Small intestine (tissue), 7 donors: ENCODE measurements at regions not wholly inside any gene's neighbourhood (a gene's known extent, or its start where the extent isn't known, plus 50 kb on each side); places are given as distances from the start of the nearest gene placed in this dataset.

Experiments
- DNase-seq, 2 donors: peaks; one replicate each; pipeline versions ENCODE4 v3.0.0 to v3.0.0-alpha.2; 2013
- FAIRE-seq: peaks from 2 replicates; lab custom pipeline; 2012; peaks lifted over from hg19 to GRCh38; lab: Jason Lieb, UNC
- H3K27ac ChIP-seq, 3 donors: one replicate each; pipeline ENCODE4 v1.5.1; 2013; ENCODE audit warnings: low read length in 2 of 3, mild to moderate bottlenecking in 2 of 3, control low read depth in 1 of 3, inconsistent platforms in 1 of 3, low read depth in 1 of 3, moderate library complexity in 1 of 3
- H3K27me3 ChIP-seq, 3 donors: one replicate each; pipeline ENCODE4 v1.6.1; 2013; ENCODE audit warnings: low read length in 3 of 3, inconsistent platforms in 1 of 3; ENCODE audit not compliant: control insufficient read depth in 3 of 3, insufficient read depth in 3 of 3
- H3K36me3 ChIP-seq, 3 donors: one replicate each; pipeline ENCODE4 v1.6.1; 2013; ENCODE audit warnings: low read length in 3 of 3, inconsistent platforms in 1 of 3, low read depth in 1 of 3, mild to moderate bottlenecking in 1 of 3, moderate library complexity in 1 of 3; ENCODE audit not compliant: control insufficient read depth in 3 of 3, insufficient read depth in 2 of 3
- H3K4me1 ChIP-seq, 3 donors: one replicate each; pipeline ENCODE4 v1.6.1; 2013; ENCODE audit warnings: low read length in 2 of 3, inconsistent platforms in 1 of 3, low read depth in 1 of 3, mild to moderate bottlenecking in 1 of 3, moderate library complexity in 1 of 3; ENCODE audit not compliant: control insufficient read depth in 3 of 3, insufficient read depth in 2 of 3
- H3K4me3 ChIP-seq, 3 donors: one replicate each; pipeline ENCODE4 v1.5.1; 2013; ENCODE audit warnings: low read length in 3 of 3, control low read depth in 1 of 3, inconsistent platforms in 1 of 3, low read depth in 1 of 3, mild to moderate bottlenecking in 1 of 3, moderate library complexity in 1 of 3
- H3K9me3 ChIP-seq, 2 donors: one replicate each; pipeline ENCODE4 v1.6.1; 2013; ENCODE audit warnings: low read depth in 1 of 2, low read length in 1 of 2; ENCODE audit not compliant: control insufficient read depth in 2 of 2, insufficient read depth in 1 of 2
- WGBS, 3 donors: extraction: QIAGEN DNeasy Blood & Tissue Kit; methylation state at CpG; one replicate each; pipeline ENCODE4 v1.1.7; 2013; 5-methylcytosine and 5-hydroxymethylcytosine counted together
- donor health status: healthy with polysubstance abuse.
- donor health status: control.
- donor health status: control.
- donor health status: Bipolar disorder and iron deficiency.
- donor health status: healthy.

DNA sequence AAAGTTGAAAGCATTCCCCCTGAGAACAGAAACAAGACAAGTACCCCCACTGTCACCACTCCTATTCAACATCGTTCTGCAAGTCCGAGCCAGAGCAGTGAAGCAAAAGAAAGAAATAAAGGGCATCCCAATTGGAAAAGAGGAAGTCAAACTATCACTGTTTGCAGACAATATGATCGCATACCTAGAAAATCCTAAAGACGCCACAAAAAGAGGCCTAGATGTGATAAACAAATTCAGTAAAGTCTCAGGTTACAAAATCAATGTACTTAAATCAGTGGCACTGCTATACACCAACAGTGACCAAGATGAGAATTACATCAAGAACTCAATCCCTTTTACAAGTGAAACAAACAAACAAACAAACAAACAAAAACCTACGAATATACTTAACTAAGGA, 87.7 kb upstream of the COCH start:
- H3K27ac ChIP-seq, result no peak overlapping the region
- FAIRE-seq, result no peak
- H3K27me3 ChIP-seq, result no peaks in the 10 kb centered on the region
- no peak for DNase-seq
- 80 to 87% (median 81%) methylated on average over 5 of the region's 5 CpGs for WGBS, 3 donors
- H3K4me1 ChIP-seq, result no peaks in the 10 kb centered on the region
- H3K9me3 ChIP-seq, result no peaks in the 10 kb centered on the region
- H3K36me3 ChIP-seq, result no peaks in the 10 kb centered on the region
- H3K4me3 ChIP-seq, result no peak overlapping the region

GRCh38 chr14:30790827-30791226, 83.5 kb upstream of the COCH start:
- FAIRE-seq (no peak), DNase-seq (no peak)
- WGBS, 3 donors, result 79 to 91% (median 80%) methylated on average over 3 of the region's 3 CpGs

GRCh38 chr14:30791522-30792351, 82.6 kb upstream of the COCH start:
- no peaks in the 10 kb centered on the region for H3K9me3 ChIP-seq
- no peak overlapping the region for H3K4me3 ChIP-seq
- WGBS, 3 donors, result 59 to 73% (median 61%) methylated on average over 9 to 10 of the region's 10 CpGs
- H3K27ac ChIP-seq, result no peak overlapping the region
- FAIRE-seq (no peak), DNase-seq (no peak)
- H3K36me3 ChIP-seq, result no peaks in the 10 kb centered on the region
- H3K4me1 ChIP-seq, result no peaks in the 10 kb centered on the region
- no peaks in the 10 kb centered on the region for H3K27me3 ChIP-seq

More at GRCh38 chr14:30790827-30791226, 83.5 kb upstream of the COCH start:
- Histone ChIP-seq H3K9me3 (no peaks in the 10 kb centered on the region), H3K4me1 (no peaks in the 10 kb centered on the region), H3K27ac (no peak overlapping the region), H3K36me3 (no peaks in the 10 kb centered on the region), H3K27me3 (no peaks in the 10 kb centered on the region), H3K4me3 (no peak overlapping the region)

DNA sequence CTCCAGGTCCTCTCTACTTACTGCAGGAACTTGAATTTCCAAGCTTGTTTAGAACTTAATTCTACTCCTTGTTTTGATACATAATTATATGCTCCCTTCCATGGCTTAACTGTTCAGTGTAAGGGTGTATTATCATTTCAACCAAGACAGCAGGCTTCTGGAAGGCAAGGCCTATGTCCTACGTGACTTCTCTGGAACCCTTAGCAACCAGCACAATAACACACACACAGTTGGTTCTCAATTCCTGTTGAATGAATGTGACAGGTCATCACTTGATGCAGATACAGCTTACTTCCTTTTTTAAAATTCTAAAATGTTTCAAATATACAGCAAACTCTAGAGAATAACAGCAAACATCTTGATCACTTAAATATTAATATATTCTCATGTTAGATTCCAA, 77.7 kb upstream of the COCH start:
- H3K27me3 ChIP-seq, result no peaks in the 10 kb centered on the region
- no peaks in the 10 kb centered on the region for H3K9me3 ChIP-seq
- DNase-seq, result no peak
- H3K4me3 ChIP-seq, result no peak overlapping the region
- no peak for FAIRE-seq
- no peaks in the 10 kb centered on the region for H3K36me3 ChIP-seq
- H3K27ac ChIP-seq, result no peak overlapping the region
- no peaks in the 10 kb centered on the region for H3K4me1 ChIP-seq
- WGBS, 3 donors, result 57 to 74% (median 65%) methylated on average over 1 of the region's 1 CpG

DNA sequence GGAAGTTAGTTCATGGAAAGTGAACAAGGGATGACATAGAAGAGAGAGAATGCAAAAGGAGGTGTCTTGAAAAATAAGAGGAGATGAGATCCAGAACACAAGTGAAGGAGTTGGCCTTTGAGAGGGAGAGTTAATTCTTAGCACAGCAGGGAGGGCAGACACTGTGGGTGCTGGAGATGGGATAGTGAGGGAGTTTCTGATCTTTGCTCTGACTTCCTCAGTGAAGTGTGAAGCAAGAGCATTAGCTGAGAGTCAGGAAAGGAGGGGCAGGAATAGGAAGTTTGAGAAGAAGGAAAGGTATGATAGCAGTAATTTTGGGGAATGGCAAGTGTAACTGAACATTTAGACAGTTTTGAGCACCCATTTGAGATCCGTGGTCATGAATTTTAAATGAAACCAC, 75.8 kb upstream of the COCH start:
- no peaks in the 10 kb centered on the region for H3K36me3 ChIP-seq
- H3K27me3 ChIP-seq, result no peaks in the 10 kb centered on the region
- H3K9me3 ChIP-seq, result no peaks in the 10 kb centered on the region
- 57 to 97% (median 90%) methylated on average over 1 of the region's 1 CpG for WGBS, 3 donors
- H3K4me3 ChIP-seq, result no peak overlapping the region
- no peak for FAIRE-seq
- no peak overlapping the region for H3K27ac ChIP-seq
- peaks cover 0 to 11% (median 0%) of the 10 kb centered on the region in 3 donors for H3K4me1 ChIP-seq
- no peak for DNase-seq

DNA sequence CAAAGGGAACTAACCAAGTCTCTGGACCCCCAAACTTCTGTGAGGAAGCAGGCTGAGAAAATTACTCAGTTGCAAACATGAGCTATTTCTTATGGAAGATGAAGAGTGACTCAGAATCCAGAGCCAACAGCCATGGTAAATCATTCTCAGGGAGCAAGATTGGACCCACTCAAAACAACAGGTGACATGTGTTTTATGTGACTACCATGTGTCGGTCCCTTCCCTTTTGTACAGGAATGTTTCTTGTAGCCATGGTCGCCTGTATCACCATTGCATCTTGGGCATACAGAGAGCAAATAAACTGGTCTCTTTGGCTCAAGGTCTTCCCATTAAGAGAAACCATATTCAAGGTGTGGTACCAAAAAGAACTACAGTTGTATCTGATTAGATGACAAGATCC, 75.4 kb upstream of the COCH start:
- WGBS, 3 donors, result 79 to 85% (median 85%) methylated on average over 2 of the region's 2 CpGs
- FAIRE-seq, result no peak

GRCh38 chr14:30799933-30800332, 74.4 kb upstream of the COCH start:
- no peak for DNase-seq
- H3K27me3 ChIP-seq, result no peaks in the 10 kb centered on the region
- no peaks in the 10 kb centered on the region for H3K36me3 ChIP-seq
- FAIRE-seq, result no peak
- H3K4me1 ChIP-seq, result peaks cover 0 to 16% (median 0%) of the 10 kb centered on the region in 3 donors
- 50 to 83% (median 75%) methylated on average over 1 of the region's 1 CpG for WGBS, 3 donors
- H3K27ac ChIP-seq, result no peak overlapping the region
- H3K4me3 ChIP-seq, result no peak overlapping the region
- no peaks in the 10 kb centered on the region for H3K9me3 ChIP-seq

More for the DNA sequence above, 75.4 kb upstream of the COCH start:
- H3K4me3 ChIP-seq, result no peak overlapping the region
- no peak for DNase-seq
- H3K4me1 ChIP-seq, result peaks cover 0 to 15% (median 0%) of the 10 kb centered on the region in 3 donors
- H3K27me3 ChIP-seq, result no peaks in the 10 kb centered on the region
- H3K27ac ChIP-seq, result no peak overlapping the region
- H3K36me3 ChIP-seq, result no peaks in the 10 kb centered on the region
- H3K9me3 ChIP-seq, result no peaks in the 10 kb centered on the region

DNA sequence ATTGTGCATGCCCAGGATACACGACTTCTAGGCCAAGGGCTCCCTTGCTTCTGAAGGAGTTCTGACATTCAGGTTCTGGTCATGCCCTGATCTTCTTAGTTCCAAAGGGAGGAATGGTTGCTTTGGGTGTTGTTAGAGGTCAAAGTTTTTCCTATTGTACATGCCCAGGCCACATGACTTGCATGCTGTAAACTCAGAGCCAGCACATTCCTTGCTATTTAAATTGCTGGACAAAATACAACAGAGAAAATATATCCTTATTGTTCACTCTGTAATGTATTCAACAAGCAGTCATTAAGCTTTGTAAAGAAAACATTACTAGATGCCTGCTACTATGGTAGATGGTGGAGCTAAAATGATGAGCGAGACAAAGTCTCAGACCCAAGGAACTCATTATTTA, 71.2 kb upstream of the COCH start:
- Histone ChIP-seq H3K27me3 (no peaks in the 10 kb centered on the region), H3K9me3 (no peaks in the 10 kb centered on the region), H3K4me3 (no peak overlapping the region), H3K36me3 (no peaks in the 10 kb centered on the region), H3K27ac (peak overlapping the region in 1 of 3 donors; percentile 28), H3K4me1 (peaks cover 0 to 16% (median 0%) of the 10 kb centered on the region in 3 donors)
- FAIRE-seq (no peak), DNase-seq (peak; percentile 62 to 76)
- 62 to 78% (median 68%) methylated on average over 2 of the region's 2 CpGs for WGBS, 3 donors
